SK-N-SH treated with all-trans-retinoic acid at 6 μM for 48 hours (cell line): ENCODE measurements at regions not wholly inside any gene's neighbourhood (a gene's known extent, or its start where the extent isn't known, plus 50 kb on each side); places are given as distances from the start of the nearest gene placed in this dataset.
"Not testable (repeated sequence)": the region's sequence is repeated elsewhere in the genome, so short reads cannot be mapped to it uniquely, and the experiment has no call there.

Experiments
- ARNTL ChIP-seq: fragments of 450-650 bp; formaldehyde crosslinking; IDR thresholded peaks from 2 replicates; pipeline ENCODE4 v1.5.0; 2020; ENCODE audit warnings: low read depth, mild to moderate bottlenecking, moderate library complexity, borderline replicate concordance
- BACH2 ChIP-seq: fragments of 250-450 bp; sonication (Bioruptor Pico); IDR thresholded peaks from 2 replicates; pipeline ENCODE4 v1.9.0; 2021; ENCODE audit warnings: mild to moderate bottlenecking, borderline replicate concordance
- CREB5 ChIP-seq: fragments of 250-450 bp; sonication (Bioruptor Pico); IDR thresholded peaks from 2 replicates; pipeline ENCODE4 v1.5.1; 2020; ENCODE audit warnings: low read depth, mild to moderate bottlenecking, moderate library complexity
- PATZ1 ChIP-seq: fragments of 250-450 bp; sonication (Bioruptor Pico); IDR thresholded peaks from 2 replicates; pipeline ENCODE4 v1.8.0; 2020; ENCODE audit warnings: mild to moderate bottlenecking, moderate library complexity, borderline replicate concordance
- PPARA ChIP-seq: fragments of 250-450 bp; sonication (Bioruptor Pico); IDR thresholded peaks from 2 replicates; pipeline ENCODE4 v1.5.0; 2020; ENCODE audit warnings: mild to moderate bottlenecking, borderline replicate concordance
- RARB ChIP-seq: fragments of 250-450 bp; sonication (Bioruptor Pico); IDR thresholded peaks from 2 replicates; pipeline ENCODE4 v1.8.0; 2021; ENCODE audit warnings: mild to moderate bottlenecking, moderate library complexity
- TCF4 ChIP-seq: fragments of 250-450 bp; sonication (Bioruptor Pico); IDR thresholded peaks from 2 replicates; pipeline ENCODE4 v1.8.0; 2021; ENCODE audit warnings: mild to moderate bottlenecking, moderate library complexity, borderline replicate concordance
- TSHZ2 ChIP-seq: fragments of 250-450 bp; sonication (Bioruptor Pico); IDR thresholded peaks from 2 replicates; pipeline ENCODE4 v1.5.0; 2020; ENCODE audit warnings: mild to moderate bottlenecking, moderate library complexity
- ZFP3 ChIP-seq: fragments of 250-450 bp; sonication (Bioruptor Pico); IDR thresholded peaks from 2 replicates; pipeline ENCODE4 v1.5.0; 2020; ENCODE audit warnings: mild to moderate bottlenecking, moderate library complexity
- ZNF565 ChIP-seq: fragments of 450-650 bp; formaldehyde crosslinking; conservative IDR thresholded peaks from 2 replicates; pipeline ENCODE4 v1.5.0; 2020; ENCODE audit warnings: low read depth, mild to moderate bottlenecking, moderate library complexity

GRCh38 chr16:60078819-60079218 lies 1344.7 kb upstream of the GOT2 start:
- TF ChIP-seq ARNTL (CRISPR knock-in tag); PATZ1; BACH2; CREB5 (CRISPR knock-in tag); RARB (CRISPR knock-in tag); ZFP3 (CRISPR knock-in tag); ZNF565 (CRISPR knock-in tag); TSHZ2 (CRISPR knock-in tag); PPARA (CRISPR knock-in tag); TCF4 (CRISPR knock-in tag): not testable (repeated sequence)
